HG02840 (cell line): ENCODE measurements at regions not wholly inside any gene's neighbourhood (a gene's known extent, or its start where the extent isn't known, plus 50 kb on each side); places are given as distances from the start of the nearest gene placed in this dataset.

Experiments used
- ATAC-seq: cut with Tn5 transposase; IDR thresholded peaks from one replicate; pipeline ENCODE4 v1.9.1; 2021; ENCODE audit warnings: mild to moderate bottlenecking, moderate library complexity, moderate number of reproducible peaks; ENCODE audit not compliant: unreplicated experiment, low FRiP score

DNA sequence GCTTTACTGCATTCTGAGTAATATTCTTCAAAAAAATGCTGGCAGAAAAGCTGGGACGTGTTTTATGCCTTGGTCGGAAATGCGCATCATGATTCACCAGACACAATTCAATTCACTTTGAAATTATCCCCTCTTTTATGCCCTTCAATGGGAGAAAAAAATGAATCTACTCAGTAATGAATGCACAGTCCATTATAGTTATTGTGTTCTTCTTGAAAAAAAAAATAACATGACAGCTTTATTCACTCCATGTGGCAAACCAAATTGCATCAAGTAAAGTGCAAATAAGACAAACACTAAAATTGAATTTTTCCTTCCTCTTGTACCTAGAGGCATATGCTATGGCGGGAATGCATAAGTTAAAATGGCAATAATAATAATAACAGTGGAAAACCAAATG lies 159.4 kb upstream of the IFNG-AS1 start:
- ATAC-seq = no peak

DNA sequence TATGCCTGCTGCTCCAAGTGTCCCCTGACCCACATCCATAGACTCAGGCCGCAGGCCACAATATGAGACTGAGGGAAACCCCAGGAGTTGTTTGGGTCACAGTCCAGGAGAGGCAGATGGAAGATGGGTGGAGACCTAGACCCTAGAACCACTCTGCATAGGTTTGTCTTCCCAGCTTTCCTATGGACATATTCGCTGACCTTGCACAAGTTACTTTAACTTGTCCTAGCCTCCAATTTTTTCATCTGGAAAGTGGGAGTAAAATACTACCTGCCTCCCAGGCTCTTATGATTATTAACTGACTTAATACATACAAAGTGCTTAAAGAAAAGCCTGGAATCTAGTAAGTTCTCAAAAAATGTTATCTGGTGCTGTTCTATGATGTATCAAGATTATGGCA lies 157.1 kb upstream of the IFNG-AS1 start:
- ATAC-seq = no peak

DNA sequence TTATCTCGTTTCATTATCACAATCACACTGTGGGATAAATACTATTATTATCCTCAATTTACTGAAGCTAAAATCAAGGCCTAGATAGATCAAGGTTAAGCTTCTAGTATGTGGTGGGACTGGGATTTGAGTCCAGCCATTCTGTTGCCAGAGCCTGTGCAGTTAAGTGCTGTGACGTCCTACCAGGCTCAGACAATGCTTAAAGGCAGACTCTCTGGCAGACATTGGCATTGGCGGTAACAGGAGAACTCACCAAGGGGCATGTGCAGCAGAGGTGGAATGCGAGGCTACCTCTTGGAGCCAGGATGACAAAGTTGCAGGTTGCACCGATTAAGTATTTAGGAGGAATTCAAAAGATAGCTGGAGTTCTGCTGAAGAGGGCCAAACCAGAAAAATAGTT lies 155.6 kb upstream of the IFNG-AS1 start:
- ATAC-seq = no peak

DNA sequence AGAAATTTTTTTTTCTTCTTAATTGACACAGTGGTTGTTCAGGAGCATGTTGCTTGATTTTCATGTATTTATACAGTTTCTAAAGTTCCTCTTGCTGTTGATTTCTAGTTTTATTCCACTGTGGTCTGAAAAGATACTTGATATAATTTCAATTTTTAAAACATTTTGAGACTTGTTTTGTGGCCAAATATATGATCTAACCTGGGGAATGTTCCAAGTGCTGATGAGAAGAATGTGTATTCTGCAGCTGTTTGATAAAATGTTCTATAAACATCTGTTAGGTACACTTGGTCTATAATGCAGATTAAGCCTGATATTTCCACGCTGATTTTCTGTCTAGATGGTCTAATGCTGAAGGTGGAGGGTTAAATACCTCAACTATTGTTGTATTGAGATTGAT lies 151.4 kb upstream of the IFNG-AS1 start:
- ATAC-seq = no peak

DNA sequence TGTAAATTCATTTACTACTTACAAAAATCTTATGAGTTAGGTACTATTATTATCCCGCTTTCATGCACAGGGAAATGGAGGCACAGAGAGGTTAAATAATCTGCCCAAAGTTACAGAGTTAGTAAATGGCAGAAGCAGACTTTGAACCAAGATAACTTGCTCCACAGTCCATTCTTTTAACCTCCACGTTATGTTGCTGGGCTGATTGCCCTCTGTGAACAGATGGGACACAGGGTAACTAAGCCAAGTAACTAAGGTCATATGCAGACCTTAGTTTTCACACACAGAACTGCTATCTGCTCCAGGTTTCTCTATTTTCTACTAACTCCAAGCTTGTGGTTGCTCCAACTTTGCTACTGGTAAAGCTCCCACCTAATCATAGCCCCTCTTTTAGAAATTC lies 147.1 kb upstream of the IFNG-AS1 start:
- ATAC-seq = no peak

DNA sequence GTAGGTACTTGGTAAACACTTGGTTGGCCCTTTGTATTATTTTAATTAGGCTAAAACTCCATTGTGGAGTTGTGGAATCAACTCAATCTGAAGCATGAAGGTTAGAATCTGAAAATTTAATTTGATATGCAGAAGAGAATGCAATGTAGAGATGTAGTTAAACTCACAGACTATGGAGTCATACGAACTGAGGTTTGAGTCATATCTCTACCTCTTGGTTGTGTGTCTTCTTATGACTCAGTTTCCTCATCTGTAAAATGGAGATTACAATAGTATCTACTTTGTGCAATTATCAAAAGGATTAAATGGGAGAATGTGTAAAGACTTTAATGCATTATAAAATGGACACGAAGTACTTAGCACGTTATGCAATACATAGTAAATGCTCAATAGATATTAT lies 146.0 kb upstream of the IFNG-AS1 start:
- ATAC-seq = no peak

DNA sequence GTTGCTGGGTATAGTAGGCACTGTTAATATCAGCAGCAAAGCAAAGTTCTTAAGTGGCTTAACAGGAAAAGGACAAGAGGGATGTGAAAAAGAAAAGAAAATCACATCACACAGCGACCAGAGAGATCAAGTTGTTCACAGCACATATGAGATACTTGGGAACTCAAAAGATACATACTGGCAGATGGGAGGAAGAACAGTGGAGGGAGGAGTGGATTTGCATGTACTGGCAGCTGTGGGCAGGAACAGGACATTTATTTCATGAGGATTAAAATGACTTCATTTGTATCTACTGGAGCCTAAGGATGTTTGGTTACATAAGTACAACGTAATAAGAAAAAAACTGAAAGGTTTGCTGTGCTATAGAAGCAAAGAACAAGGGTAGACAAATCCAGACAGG lies 136.5 kb upstream of the IFNG-AS1 start:
- ATAC-seq = no peak

DNA sequence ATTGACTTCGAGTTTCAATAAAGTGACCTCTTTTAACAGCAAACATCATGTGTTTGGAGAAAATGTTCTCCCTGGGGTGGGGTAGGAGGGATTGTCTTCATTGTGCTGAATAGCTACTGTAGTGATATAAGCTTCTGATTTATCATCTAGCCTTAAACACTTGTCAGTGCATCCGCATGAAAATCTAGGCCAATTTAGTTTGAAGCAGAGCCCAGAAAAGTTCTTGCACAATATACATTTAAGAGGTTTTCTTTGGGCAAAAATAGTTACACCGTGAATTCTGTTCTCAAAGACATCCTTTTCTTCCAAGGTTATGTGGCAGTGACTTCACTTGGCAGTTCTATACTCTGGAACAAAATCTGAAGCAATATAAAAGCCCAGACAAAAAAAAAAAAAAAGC lies 136.0 kb upstream of the IFNG-AS1 start:
- ATAC-seq = no peak

DNA sequence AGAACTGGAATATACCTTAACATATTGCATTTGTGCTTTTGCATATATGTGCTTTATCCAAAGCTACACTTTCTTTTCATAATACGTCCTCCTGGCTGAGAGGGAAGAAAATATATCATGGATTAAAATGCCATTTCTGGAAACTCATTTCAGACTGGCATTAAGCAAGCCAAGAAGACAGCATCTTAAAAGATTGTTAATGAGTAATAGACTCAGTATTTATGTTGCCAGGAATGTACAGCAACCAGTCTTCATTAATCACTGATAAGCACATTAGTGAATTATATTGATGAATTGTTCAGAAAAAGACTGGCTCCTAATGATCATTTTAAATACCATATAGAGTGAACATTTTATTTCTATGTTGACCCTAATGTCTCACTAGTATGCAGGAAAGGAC lies 134.9 kb upstream of the IFNG-AS1 start:
- ATAC-seq = no peak

DNA sequence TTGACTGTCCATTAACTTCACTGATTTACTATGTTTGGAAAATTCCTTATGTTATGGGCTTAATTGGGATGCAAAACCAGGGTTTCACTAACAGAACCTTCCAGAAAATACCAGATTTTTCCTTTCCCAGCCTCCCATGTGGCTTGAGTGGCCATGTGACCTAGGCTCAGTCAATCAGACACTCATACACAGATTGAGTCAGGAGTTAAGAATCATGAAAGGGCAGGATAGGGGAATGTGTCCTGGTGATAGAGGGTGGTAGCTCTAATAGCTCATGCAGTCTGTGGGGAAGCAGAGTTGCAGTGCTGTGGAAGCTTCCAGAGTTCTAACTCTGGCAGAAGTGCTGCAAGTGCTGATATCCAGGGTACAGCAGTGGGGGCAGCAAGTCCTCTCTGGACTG lies 134.1 kb upstream of the IFNG-AS1 start:
- no peak for ATAC-seq

DNA sequence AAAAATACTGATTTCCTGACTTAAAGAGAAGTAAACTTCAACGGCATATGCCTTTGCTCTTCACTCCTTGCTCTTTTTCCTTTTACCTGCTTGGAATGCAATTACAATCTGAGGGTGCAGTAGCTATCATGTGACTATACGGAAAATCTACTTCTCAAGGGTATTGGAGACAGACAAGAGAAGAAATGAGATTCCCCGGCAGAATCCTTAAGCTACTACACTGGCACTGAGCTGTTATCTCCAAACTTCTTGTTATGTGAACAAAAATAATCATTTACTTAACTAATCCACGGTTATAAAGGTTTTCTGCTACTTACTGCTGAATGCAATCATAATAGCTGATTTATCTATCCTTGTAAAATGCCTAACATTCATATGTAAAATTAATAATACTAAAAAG lies 118.0 kb upstream of the IFNG-AS1 start:
- ATAC-seq = no peak

DNA sequence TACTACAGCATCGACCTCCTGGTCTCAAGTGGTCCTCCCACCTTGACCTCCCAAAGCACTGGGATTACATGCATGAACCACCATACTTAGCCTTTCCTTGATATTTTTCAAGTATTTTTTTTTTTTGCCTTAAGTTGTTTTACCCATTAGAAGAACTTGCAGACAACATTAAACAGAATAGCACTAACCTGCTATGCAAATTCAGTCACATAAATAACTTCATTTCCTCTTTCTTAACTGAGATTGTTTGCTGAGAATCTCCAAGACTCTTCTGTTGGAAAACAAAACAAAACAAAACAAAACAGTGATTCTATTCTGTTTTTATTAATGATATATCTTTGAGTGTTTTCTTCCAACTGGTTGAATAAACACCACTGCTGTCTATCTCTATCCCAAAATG lies 115.9 kb upstream of the IFNG-AS1 start:
- ATAC-seq = no peak

DNA sequence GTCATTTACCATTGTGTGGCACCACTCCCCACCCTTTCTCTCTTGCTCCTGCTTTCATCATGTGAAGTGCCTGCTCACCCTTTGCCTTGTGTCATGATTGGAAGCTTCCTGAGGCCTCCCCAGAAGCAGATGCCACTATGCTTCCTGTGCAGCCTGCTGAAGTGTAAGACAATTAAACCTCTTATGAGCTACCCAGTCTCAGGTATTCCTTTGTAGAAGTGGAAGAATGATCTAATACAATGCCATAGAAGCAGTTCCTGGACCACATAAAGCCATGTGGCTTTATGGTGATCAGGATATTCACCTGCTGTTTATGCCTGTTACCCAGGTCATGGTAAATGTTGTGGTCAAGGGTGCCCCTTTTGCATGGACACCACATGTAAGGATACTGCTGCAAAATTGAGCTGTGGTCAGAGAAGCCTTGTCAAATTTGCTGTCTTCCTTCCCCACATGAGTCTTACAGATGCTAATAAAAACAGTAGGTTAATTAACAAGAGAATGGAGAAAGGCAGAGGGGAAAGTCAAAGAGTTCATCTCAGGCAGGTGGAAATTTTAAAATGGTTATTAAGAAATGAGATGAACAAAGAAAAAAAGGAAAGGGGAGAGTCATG lies 112.8 kb upstream of the IFNG-AS1 start:
- no peak for ATAC-seq

DNA sequence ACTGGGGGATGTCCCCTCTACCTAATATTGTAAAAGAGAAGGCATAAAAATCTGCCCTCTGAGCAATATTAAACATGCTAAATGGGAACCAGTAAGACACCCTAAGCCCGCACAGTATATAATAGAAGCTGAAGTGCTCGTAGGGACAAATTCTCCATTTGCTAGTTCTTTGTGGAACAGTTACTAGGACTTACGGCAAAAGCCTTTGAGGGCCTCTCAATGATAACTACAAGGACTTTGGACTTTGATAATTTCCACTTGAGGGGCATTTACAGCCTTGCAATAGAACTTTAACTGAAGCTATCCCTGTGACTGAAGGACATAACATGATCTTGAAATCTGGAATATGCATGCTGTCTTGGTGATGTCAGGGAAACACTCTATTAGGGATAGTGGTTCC lies 111.5 kb upstream of the IFNG-AS1 start:
- no peak for ATAC-seq

DNA sequence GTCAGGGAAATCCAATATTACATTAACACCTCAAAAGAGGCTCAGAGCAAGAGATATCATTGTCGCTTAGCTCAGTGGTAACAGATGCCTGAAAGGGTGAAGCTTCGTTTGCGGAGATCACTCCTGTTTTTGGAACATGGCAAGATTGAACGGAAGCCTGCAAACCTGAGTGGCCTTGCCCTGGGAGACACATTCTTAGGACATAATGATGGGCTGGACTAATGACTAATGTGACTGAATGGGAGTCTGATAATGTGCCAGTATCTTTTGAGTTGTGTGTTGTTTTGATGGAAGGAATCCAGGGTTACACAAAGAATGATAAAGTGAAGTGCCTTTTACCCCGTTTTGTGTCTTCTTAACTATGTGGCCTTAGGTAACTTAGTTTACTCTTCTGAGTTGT lies 109.3 kb upstream of the IFNG-AS1 start:
- no peak for ATAC-seq

DNA sequence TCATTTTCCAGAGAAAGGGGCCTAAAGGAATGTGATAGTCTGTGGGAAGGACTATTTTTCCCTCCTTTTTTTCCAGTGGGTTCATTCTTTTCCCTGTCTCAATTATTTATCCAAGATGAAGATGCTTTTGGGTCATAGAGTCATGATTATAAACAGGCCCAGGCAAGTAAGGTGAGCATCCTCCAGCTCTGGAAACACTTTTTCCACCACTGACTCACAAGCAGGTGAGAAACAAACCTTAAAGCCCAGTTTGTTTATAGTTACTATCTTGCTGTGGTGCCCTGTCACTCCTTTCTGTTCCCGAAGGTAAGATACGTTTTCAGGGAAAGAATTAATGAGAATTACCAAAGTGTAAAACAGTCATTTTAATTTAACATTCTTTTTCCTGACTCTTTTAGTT lies 107.7 kb upstream of the IFNG-AS1 start:
- ATAC-seq = no peak

DNA sequence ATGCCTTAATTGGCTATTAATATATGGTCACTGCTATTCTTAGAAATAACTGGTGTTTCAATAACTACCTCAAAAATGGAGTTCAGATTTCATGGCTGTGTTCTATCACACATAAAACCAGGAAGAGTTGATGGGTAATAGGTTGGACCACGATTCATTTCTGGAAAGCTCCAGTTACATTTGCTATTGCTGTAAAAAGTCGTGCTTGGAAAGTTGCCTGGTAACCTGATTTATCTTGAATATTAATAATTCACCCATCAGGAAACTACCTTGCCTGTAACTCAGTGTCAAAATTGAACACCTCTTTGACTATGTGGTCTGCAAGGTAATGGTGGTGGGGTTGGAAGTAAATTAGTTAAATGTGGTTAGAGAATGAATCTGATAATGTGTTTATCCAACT lies 104.7 kb upstream of the IFNG-AS1 start:
- ATAC-seq = no peak

DNA sequence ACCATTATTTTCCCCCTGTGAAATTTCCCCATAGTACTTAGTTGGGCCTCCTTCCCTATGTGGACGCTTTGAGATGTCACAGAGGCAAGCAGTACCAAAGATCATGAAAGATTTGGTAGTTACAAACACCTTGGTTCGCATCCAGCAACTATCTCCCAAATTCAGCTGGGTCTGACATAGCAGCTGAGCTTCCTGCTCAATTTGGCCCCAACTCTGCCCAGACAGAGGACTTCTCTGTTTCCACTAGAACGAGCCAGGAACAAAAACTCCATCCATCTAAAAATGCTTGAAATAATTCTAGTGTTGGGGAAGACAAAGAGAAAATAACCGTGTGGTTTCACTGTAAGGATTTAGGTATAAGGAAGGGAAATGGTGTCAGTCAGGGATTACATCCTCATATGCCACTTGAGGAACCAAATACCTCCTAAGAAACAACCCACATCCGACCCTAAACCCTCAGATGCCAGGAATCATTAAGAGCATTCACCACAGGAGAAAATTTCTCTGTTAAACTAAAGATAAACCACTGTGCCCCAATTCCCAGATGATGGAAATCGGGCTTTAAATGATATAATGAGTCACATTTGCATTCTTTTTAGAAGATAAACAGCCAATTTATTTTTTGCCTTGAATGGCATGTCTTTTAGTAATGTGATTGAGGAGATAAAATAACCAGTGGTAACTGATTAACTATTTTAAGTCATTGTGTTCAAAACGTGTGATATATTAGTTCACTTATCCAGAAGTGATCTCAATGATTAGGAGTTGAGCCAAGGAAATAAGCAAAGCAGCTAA lies 103.7 kb upstream of the IFNG-AS1 start:
- ATAC-seq = no peak

DNA sequence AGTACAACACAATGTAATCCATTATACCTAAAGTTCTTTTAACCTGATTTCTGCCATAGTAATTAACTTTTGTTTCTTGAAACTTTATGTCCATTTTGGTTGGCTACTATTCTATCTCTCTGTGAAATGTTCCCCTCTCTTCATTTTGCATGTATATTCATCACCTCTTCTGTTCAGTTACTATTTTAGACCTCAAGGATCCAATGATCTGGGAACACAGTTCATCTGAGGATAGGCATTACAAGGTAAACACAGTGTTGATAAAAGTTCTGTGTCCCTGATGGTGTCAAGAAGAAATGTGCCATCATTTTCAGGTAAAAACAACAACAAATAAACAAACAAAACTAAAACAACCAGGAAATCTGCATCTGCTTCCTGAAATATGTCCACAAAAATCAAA lies 102.2 kb upstream of the IFNG-AS1 start:
- ATAC-seq = no peak

DNA sequence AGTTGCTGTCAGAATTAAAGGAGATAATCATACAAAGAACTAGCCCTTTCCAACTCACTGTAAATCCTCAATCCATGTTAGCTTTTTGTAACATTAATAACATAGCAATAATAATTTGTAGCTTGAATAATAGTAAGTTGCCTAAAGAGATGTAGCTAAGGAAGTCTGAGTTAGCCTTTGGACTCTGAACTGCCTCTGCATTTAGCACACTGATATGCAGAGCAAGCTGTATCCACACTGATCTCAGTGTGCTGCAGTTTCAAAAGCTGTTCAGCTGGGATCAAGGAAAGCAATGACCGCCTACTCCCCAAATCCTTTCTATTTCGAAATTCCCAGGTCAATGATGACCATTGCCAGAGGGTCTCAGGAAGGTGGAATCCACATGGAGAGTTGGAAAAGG lies 99.3 kb upstream of the IFNG-AS1 start:
- no peak for ATAC-seq

DNA sequence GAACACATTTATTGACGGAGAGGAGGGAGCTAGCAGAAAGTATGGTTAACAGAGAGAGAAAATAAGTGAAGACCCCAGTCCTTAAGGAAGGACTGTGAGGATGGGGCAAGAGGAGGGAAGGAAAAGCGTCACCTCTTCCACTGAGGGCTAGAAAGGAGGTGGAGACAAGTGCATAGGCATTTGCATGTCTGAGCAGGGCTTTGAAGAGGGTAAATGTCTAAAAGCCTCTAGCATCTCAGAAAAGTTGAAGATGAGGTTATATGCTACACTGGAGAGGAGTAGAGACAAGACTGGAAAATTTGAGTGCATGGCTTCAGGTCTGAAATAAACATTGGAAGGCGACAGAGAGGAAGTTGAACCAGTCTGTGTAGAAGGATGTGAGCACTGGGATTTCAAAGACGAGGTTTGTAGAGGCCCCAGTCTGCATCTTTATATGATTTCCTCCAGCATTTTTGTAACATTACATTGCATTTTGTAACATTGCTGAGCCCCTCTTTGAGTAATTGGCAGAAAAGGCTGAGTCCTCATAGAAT lies 98.5 kb upstream of the IFNG-AS1 start:
- ATAC-seq = no peak

DNA sequence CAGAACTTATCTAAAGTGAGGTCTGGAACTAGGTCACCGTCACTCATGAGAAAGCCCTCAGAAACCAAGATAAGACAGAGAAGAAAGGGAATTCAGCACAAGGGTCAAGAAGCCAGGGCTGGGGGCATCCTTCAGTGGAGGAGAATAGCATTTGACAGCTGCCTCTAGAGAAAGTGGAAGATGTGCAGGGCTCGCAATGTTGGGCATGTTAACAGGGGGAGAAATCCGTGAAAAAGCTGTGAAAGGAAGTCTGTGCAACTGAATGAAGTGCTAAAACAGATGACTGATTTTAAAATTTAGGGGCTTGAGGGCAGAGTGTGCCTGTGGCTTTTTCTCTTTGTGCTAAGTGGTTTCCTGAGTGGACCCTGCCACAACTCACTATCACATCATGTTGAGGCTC lies 97.7 kb upstream of the IFNG-AS1 start:
- no peak for ATAC-seq
